DOHH2 (cell line): ENCODE measurements at regions not wholly inside any gene's neighbourhood (a gene's known extent, or its start where the extent isn't known, plus 50 kb on each side); places are given as distances from the start of the nearest gene placed in this dataset.
"Not testable (repeated sequence)": the region's sequence is repeated elsewhere in the genome, so short reads cannot be mapped to it uniquely, and the experiment has no call there.

Experiments used
- H3F3A ChIP-seq: fragments of 200-600 bp; sonication (generic), shearing (Covaris generic); 2 replicates; pipeline ENCODE4 v1.6.0; 2016; ENCODE audit warnings: antibody characterized with exemption, mild to moderate bottlenecking; ENCODE audit not compliant: control insufficient read depth, insufficient read depth
- H3K27ac ChIP-seq: fragments of 200-600 bp; sonication (generic); 2 replicates; pipeline ENCODE4 v1.5.1; 2014; ENCODE audit warnings: low read depth, mild to moderate bottlenecking, low read length, moderate library complexity
- H3K27me3 ChIP-seq: fragments of 200-600 bp; sonication (generic); 2 replicates; pipeline ENCODE4 v1.6.1; 2014; ENCODE audit warnings: mild to moderate bottlenecking, low read length, mixed read lengths; ENCODE audit not compliant: control insufficient read depth
- H3K36me3 ChIP-seq: fragments of 200-600 bp; sonication (generic); 2 replicates; pipeline ENCODE4 v1.6.1; 2014; ENCODE audit warnings: mild to moderate bottlenecking, low read length, moderate library complexity, mixed read lengths; ENCODE audit not compliant: control insufficient read depth
- H3K4me1 ChIP-seq: fragments of 200-600 bp; sonication (generic); 2 replicates; pipeline ENCODE4 v1.6.1; 2014; ENCODE audit warnings: mild to moderate bottlenecking, low read length, mixed read lengths; ENCODE audit not compliant: control insufficient read depth
- H3K4me2 ChIP-seq: fragments of 200-600 bp; sonication (generic); 2 replicates; pipeline ENCODE4 v1.6.0; 2014; ENCODE audit warnings: mild to moderate bottlenecking, low read length, moderate library complexity
- H3K4me3 ChIP-seq: fragments of 200-600 bp; sonication (generic); 2 replicates; pipeline ENCODE4 v1.5.1; 2014; ENCODE audit warnings: mild to moderate bottlenecking, low read length, mixed read lengths
- H3K79me2 ChIP-seq: fragments of 200-600 bp; sonication (generic); 2 replicates; pipeline ENCODE4 v1.6.1; 2014; ENCODE audit warnings: mild to moderate bottlenecking, low read length, mixed read lengths; ENCODE audit not compliant: control insufficient read depth
- H3K9me2 ChIP-seq: fragments of 200-600 bp; sonication (generic); replicated peaks from 2 replicates; pipeline ENCODE4 v1.6.1; 2014; ENCODE audit warnings: mild to moderate bottlenecking, low read length, mixed read lengths; ENCODE audit not compliant: control insufficient read depth
- H3K9me3 ChIP-seq: fragments of 200-600 bp; sonication (generic); 2 replicates; pipeline ENCODE4 v1.6.1; 2014; ENCODE audit warnings: antibody characterized with exemption, low read length, mixed read lengths; ENCODE audit not compliant: control insufficient read depth, insufficient read depth
- H4K20me1 ChIP-seq: fragments of 200-600 bp; sonication (generic); 2 replicates; pipeline ENCODE4 v1.6.0; 2014; ENCODE audit warnings: low read depth, mild to moderate bottlenecking, antibody characterized with exemption, low read length, moderate library complexity; ENCODE audit not compliant: control insufficient read depth, insufficient read depth
- CTCF ChIP-seq: fragments of 200-600 bp; sonication (generic); IDR thresholded peaks from one replicate; pipeline ENCODE4 v1.5.1; 2014; ENCODE audit warnings: antibody characterized with exemption, mild to moderate bottlenecking, low read depth, low read length; ENCODE audit not compliant: poor library complexity, severe bottlenecking
- EZH2phosphoT487 ChIP-seq: fragments of 200-600 bp; sonication (generic); IDR thresholded peaks from 2 replicates; pipeline ENCODE4 v1.6.1; 2017; ENCODE audit warnings: borderline replicate concordance, mild to moderate bottlenecking, antibody characterized with exemption, low read length, moderate library complexity, mixed read lengths

- H3K9me3 ChIP-seq: no peaks in the 10 kb centered on the region
- no peaks in the 10 kb centered on the region for H3K79me2 ChIP-seq
- H3K4me3 ChIP-seq: no peak overlapping the region
- no peaks in the 10 kb centered on the region for H4K20me1 ChIP-seq
- H3K27ac ChIP-seq: no peak overlapping the region
- no peaks in the 10 kb centered on the region for H3K36me3 ChIP-seq
- no peaks in the 10 kb centered on the region for H3K4me1 ChIP-seq
- TF ChIP-seq CTCF (no peak), EZH2phosphoT487 (no peak)
- no peaks in the 10 kb centered on the region for H3K9me2 ChIP-seq
- no peak overlapping the region for H3K4me2 ChIP-seq
- H3F3A ChIP-seq: no peaks in the 10 kb centered on the region
- H3K27me3 ChIP-seq: no peaks in the 10 kb centered on the region
Measured at GRCh38 chr1:208485512-208485911, 241.3 kb upstream of the PLXNA2 start.

GRCh38 chr1:208486677-208487076 lies 242.5 kb upstream of the PLXNA2 start:
- Histone ChIP-seq H3K79me2 (no peaks in the 10 kb centered on the region), H3K4me3 (no peak overlapping the region), H3K36me3 (no peaks in the 10 kb centered on the region), H3K4me1 (no peaks in the 10 kb centered on the region), H4K20me1 (no peaks in the 10 kb centered on the region), H3K4me2 (no peak overlapping the region), H3K9me3 (no peaks in the 10 kb centered on the region), H3K9me2 (no peaks in the 10 kb centered on the region), H3K27me3 (no peaks in the 10 kb centered on the region), H3F3A (no peaks in the 10 kb centered on the region), H3K27ac (no peak overlapping the region)
- no peak for TF ChIP-seq CTCF
- no peak for TF ChIP-seq EZH2phosphoT487

- not testable (repeated sequence) for H3K9me3 ChIP-seq, H3K9me2 ChIP-seq, H3K4me1 ChIP-seq, H3K27me3 ChIP-seq, H3K4me2 ChIP-seq, H3K79me2 ChIP-seq, H3F3A ChIP-seq, H3K4me3 ChIP-seq, H3K27ac ChIP-seq, H4K20me1 ChIP-seq, H3K36me3 ChIP-seq
Measured at GRCh38 chr1:208488432-208488831, 244.2 kb upstream of the PLXNA2 start.

- no peaks in the 10 kb centered on the region for H3F3A ChIP-seq
- no peak overlapping the region for H3K4me3 ChIP-seq
- no peaks in the 10 kb centered on the region for H3K9me2 ChIP-seq
- H3K79me2 ChIP-seq: no peaks in the 10 kb centered on the region
- H4K20me1 ChIP-seq: no peaks in the 10 kb centered on the region
- no peak overlapping the region for H3K4me2 ChIP-seq
- H3K27me3 ChIP-seq: no peaks in the 10 kb centered on the region
- no peaks in the 10 kb centered on the region for H3K4me1 ChIP-seq
- no peak for TF ChIP-seq CTCF
- TF ChIP-seq EZH2phosphoT487: no peak
- H3K36me3 ChIP-seq: no peaks in the 10 kb centered on the region
- no peak overlapping the region for H3K27ac ChIP-seq
- H3K9me3 ChIP-seq: no peaks in the 10 kb centered on the region
Measured at GRCh38 chr1:208496467-208497371, 252.5 kb upstream of the PLXNA2 start.
